ENCODE measurements at regions not wholly inside any gene's neighbourhood (a gene's known extent, or its start where the extent isn't known, plus 50 kb on each side); places are given as distances from the start of the nearest gene placed in this dataset.

GRCh38 chr5:167575330-167575729 is 716.1 kb upstream of the WWC1 start:
- DNase-seq: no peak
- no peak for TF ChIP-seq POLR2A (IDR thresholded peaks at IDR 0.05; ENCODE audit: low read length)
- TF ChIP-seq GATA1 (IDR thresholded peaks at IDR 0.05; ENCODE audit: low read depth, low read length): no peak

- no peak for DNase-seq
- TF ChIP-seq GATA1 (IDR thresholded peaks at IDR 0.05; ENCODE audit: low read depth, low read length): no peak
- no peak for TF ChIP-seq POLR2A (IDR thresholded peaks at IDR 0.05; ENCODE audit: low read length)
Measured at GRCh38 chr5:167576126-167576525, 715.3 kb upstream of the WWC1 start.

- TF ChIP-seq GATA1 (IDR thresholded peaks at IDR 0.05; ENCODE audit: low read depth, low read length): no peak
- TF ChIP-seq POLR2A (IDR thresholded peaks at IDR 0.05; ENCODE audit: low read length): no peak
- DNase-seq: no peak
Measured at GRCh38 chr5:167576897-167577296, 714.5 kb upstream of the WWC1 start.

GRCh38 chr5:167577616-167578015 is 713.8 kb upstream of the WWC1 start:
- TF ChIP-seq POLR2A (IDR thresholded peaks at IDR 0.05; ENCODE audit: low read length): no peak
- no peak for TF ChIP-seq GATA1 (IDR thresholded peaks at IDR 0.05; ENCODE audit: low read depth, low read length)
- no peak for DNase-seq

GRCh38 chr5:167578977-167579692 is 712.3 kb upstream of the WWC1 start:
- no peak for DNase-seq
- TF ChIP-seq POLR2A (IDR thresholded peaks at IDR 0.05; ENCODE audit: low read length): no peak
- TF ChIP-seq GATA1 (IDR thresholded peaks at IDR 0.05; ENCODE audit: low read depth, low read length): no peak

GRCh38 chr5:167579693-167580055 is 711.8 kb upstream of the WWC1 start:
- TF ChIP-seq POLR2A (IDR thresholded peaks at IDR 0.05; ENCODE audit: low read length): no peak
- TF ChIP-seq GATA1 (IDR thresholded peaks at IDR 0.05; ENCODE audit: low read depth, low read length): no peak
- no peak for DNase-seq

GRCh38 chr5:167580608-167581007 is 710.8 kb upstream of the WWC1 start:
- TF ChIP-seq POLR2A (IDR thresholded peaks at IDR 0.05; ENCODE audit: low read length) (no peak), GATA1 (IDR thresholded peaks at IDR 0.05; ENCODE audit: low read depth, low read length) (no peak)
- DNase-seq: no peak

- DNase-seq: no peak
- TF ChIP-seq GATA1 (IDR thresholded peaks at IDR 0.05; ENCODE audit: low read depth, low read length): no peak
- no peak for TF ChIP-seq POLR2A (IDR thresholded peaks at IDR 0.05; ENCODE audit: low read length)
Measured at GRCh38 chr5:167582283-167582682, 709.2 kb upstream of the WWC1 start.

GRCh38 chr5:167582886-167583285 is 708.6 kb upstream of the WWC1 start:
- TF ChIP-seq GATA1 (IDR thresholded peaks at IDR 0.05; ENCODE audit: low read depth, low read length) (no peak), POLR2A (IDR thresholded peaks at IDR 0.05; ENCODE audit: low read length) (no peak)
- DNase-seq: no peak

GRCh38 chr5:167585184-167585583 is 706.3 kb upstream of the WWC1 start:
- TF ChIP-seq GATA1 (IDR thresholded peaks at IDR 0.05; ENCODE audit: low read depth, low read length) (no peak), POLR2A (IDR thresholded peaks at IDR 0.05; ENCODE audit: low read length) (no peak)
- DNase-seq: no peak

GRCh38 chr5:167587772-167588437 is 703.5 kb upstream of the WWC1 start:
- DNase-seq: peak in 1 of 2 experiments; percentile 3
- TF ChIP-seq POLR2A (IDR thresholded peaks at IDR 0.05; ENCODE audit: low read length) (no peak), GATA1 (IDR thresholded peaks at IDR 0.05; ENCODE audit: low read depth, low read length) (no peak)

- TF ChIP-seq POLR2A (IDR thresholded peaks at IDR 0.05; ENCODE audit: low read length): no peak
- TF ChIP-seq GATA1 (IDR thresholded peaks at IDR 0.05; ENCODE audit: low read depth, low read length): no peak
- DNase-seq: no peak
Measured at GRCh38 chr5:167592114-167592513, 699.3 kb upstream of the WWC1 start.

GRCh38 chr5:167593329-167594060 is 698.0 kb upstream of the WWC1 start:
- TF ChIP-seq GATA1 (IDR thresholded peaks at IDR 0.05; ENCODE audit: low read depth, low read length) (no peak), POLR2A (IDR thresholded peaks at IDR 0.05; ENCODE audit: low read length) (no peak)
- no peak for DNase-seq

GRCh38 chr5:167594061-167594435 is 697.4 kb upstream of the WWC1 start:
- DNase-seq: no peak
- no peak for TF ChIP-seq GATA1 (IDR thresholded peaks at IDR 0.05; ENCODE audit: low read depth, low read length)
- TF ChIP-seq POLR2A (IDR thresholded peaks at IDR 0.05; ENCODE audit: low read length): no peak
